ENCODE measurements at regions not wholly inside any gene's neighbourhood (a gene's known extent, or its start where the extent isn't known, plus 50 kb on each side); places are given as distances from the start of the nearest gene placed in this dataset.

GRCh38 chr10:20726381-20726780 lies 170.7 kb downstream of the NEBL start:
- WGBS, 2 donors, result 75 to 92% methylated on average over 3 of the region's 3 CpGs
- DNase-seq (no peak), ATAC-seq (no peak)
- no peak for TF ChIP-seq POLR2A (IDR thresholded peaks at IDR 0.05)
- TF ChIP-seq, protein P1, sequence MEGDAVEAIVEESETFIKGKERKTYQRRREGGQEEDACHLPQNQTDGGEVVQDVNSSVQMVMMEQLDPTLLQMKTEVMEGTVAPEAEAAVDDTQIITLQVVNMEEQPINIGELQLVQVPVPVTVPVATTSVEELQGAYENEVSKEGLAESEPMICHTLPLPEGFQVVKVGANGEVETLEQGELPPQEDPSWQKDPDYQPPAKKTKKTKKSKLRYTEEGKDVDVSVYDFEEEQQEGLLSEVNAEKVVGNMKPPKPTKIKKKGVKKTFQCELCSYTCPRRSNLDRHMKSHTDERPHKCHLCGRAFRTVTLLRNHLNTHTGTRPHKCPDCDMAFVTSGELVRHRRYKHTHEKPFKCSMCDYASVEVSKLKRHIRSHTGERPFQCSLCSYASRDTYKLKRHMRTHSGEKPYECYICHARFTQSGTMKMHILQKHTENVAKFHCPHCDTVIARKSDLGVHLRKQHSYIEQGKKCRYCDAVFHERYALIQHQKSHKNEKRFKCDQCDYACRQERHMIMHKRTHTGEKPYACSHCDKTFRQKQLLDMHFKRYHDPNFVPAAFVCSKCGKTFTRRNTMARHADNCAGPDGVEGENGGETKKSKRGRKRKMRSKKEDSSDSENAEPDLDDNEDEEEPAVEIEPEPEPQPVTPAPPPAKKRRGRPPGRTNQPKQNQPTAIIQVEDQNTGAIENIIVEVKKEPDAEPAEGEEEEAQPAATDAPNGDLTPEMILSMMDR (IDR thresholded peaks at IDR 0.05), result no peak
- Histone ChIP-seq H3K9me3 (no peaks in the 10 kb centered on the region), H3K36me3 (replicated peaks in 1 of 2; ENCODE audit: insufficient read depth in 1 of 2, low read depth in 2 of 2) (no peaks in the 10 kb centered on the region), H3K4me3 (no peak overlapping the region), H3K27me3 (no peaks in the 10 kb centered on the region), H3K4me1 (no peaks in the 10 kb centered on the region), H3K27ac (no peak overlapping the region)
- intact Hi-C loops (cut with DNase I), result no loop called here

GRCh38 chr10:20714979-20715378 lies 182.1 kb downstream of the NEBL start:
- intact Hi-C loops (cut with DNase I), result no loop called here
- no peaks in the 10 kb centered on the region for H3K9me3 ChIP-seq
- ATAC-seq (no peak), DNase-seq (no peak)
- H3K36me3 ChIP-seq (replicated peaks in 1 of 2; ENCODE audit: insufficient read depth in 1 of 2, low read depth in 2 of 2), result no peaks in the 10 kb centered on the region
- no peaks in the 10 kb centered on the region for H3K27me3 ChIP-seq
- TF ChIP-seq, protein P1 (IDR thresholded peaks at IDR 0.05), result no peak
- TF ChIP-seq POLR2A (IDR thresholded peaks at IDR 0.05), result no peak
- WGBS, 2 donors, result 48 to 95% methylated on average over 1 of the region's 1 CpG
- H3K4me1 ChIP-seq, result peaks cover 3% of the 10 kb centered on the region
- H3K27ac ChIP-seq, result no peak overlapping the region
- H3K4me3 ChIP-seq, result no peak overlapping the region

DNA sequence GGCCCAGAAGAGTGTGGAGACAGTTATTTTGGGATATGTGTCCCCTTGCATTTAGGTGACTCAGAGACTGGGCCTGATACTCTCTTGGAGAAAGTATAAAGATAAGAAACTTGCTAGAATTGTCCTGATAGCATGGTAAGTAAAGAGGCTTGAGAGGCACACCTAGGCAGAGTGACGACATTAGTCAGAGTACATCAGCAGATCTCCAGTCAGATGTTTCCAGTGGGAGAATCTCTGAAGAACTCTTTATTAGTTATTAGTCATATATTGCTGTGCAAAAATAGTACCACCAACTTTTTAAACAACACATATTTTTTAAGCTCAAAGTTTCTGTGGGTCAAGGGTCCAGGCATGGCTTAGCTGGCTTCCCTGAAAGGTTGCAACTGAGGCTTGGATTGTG lies 182.6 kb downstream of the NEBL start:
- ATAC-seq (no peak), DNase-seq (no peak)
- Histone ChIP-seq H3K36me3 (replicated peaks in 1 of 2; ENCODE audit: insufficient read depth in 1 of 2, low read depth in 2 of 2) (no peaks in the 10 kb centered on the region), H3K27me3 (no peaks in the 10 kb centered on the region), H3K9me3 (no peaks in the 10 kb centered on the region), H3K4me3 (no peak overlapping the region), H3K4me1 (peaks cover 3% of the 10 kb centered on the region), H3K27ac (no peak overlapping the region)
- intact Hi-C loops (cut with DNase I), result no loop called here
- 0 to 27% methylated on average over 1 of the region's 1 CpG for WGBS, 2 donors
- TF ChIP-seq, protein P1 (IDR thresholded peaks at IDR 0.05), result no peak
- no peak for TF ChIP-seq POLR2A (IDR thresholded peaks at IDR 0.05)

DNA sequence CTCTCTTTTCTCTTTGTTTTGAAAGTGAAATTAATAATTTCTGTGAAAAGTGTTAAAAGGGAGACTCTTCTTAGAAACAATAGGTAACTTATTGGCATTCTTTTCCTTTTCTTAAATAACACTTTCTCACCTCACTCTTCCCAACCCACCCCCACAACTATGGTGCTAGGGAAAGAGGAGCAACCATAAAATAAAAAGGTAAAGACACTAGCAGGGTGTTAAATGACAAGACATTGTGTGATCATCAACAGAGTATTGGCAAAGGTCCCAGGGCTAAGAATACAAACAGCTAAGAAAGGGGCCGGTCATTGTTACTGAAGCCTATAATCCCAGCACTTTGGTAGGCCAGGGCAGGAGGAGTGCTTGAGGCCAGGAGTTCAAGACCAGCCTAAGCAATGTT lies 183.7 kb downstream of the NEBL start:
- Histone ChIP-seq H3K4me1 (peaks cover 3% of the 10 kb centered on the region), H3K27ac (no peak overlapping the region), H3K9me3 (no peaks in the 10 kb centered on the region), H3K27me3 (no peaks in the 10 kb centered on the region), H3K4me3 (no peak overlapping the region), H3K36me3 (replicated peaks in 1 of 2; ENCODE audit: insufficient read depth in 1 of 2, low read depth in 2 of 2) (no peaks in the 10 kb centered on the region)
- intact Hi-C loops (cut with DNase I), result no loop called here
- ATAC-seq, result no peak
- TF ChIP-seq, protein P1 (IDR thresholded peaks at IDR 0.05), result no peak
- TF ChIP-seq POLR2A (IDR thresholded peaks at IDR 0.05), result no peak
- WGBS, 2 donors, result 55 to 56% methylated on average over 1 of the region's 1 CpG
- DNase-seq, result no peak

DNA sequence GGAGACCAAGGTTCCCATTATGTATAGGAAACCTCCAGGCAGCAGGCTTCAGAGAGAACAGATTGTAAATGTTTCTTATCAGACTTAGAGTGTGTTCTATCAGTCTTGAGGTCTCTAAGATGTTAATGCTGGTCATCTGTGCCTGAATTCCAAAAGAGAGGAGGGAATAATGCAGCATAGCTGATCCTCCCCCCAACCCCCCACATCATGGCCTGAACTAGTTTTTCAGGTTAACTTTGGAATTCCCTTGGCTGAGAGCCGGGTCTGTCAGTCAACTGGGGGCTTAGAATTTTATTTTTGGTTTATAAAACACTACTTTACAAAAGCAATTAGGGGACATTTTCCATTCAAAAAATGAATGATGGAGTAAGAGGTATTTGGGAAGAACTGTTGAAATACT lies 184.3 kb downstream of the NEBL start:
- WGBS, 2 donors, result 23 to 24% methylated on average over 1 of the region's 1 CpG
- Histone ChIP-seq H3K27ac (no peak overlapping the region), H3K9me3 (no peaks in the 10 kb centered on the region), H3K4me3 (no peak overlapping the region), H3K36me3 (replicated peaks in 1 of 2; ENCODE audit: insufficient read depth in 1 of 2, low read depth in 2 of 2) (no peaks in the 10 kb centered on the region), H3K4me1 (peaks cover 3% of the 10 kb centered on the region), H3K27me3 (no peaks in the 10 kb centered on the region)
- DNase-seq, result peak; percentile 7 to 41 (median 18)
- no peak for TF ChIP-seq POLR2A (IDR thresholded peaks at IDR 0.05)
- TF ChIP-seq, protein P1 (IDR thresholded peaks at IDR 0.05), result no peak
- intact Hi-C loops (cut with DNase I), result no loop called here
- ATAC-seq, result peak; percentile 55

Measured in body of pancreas (tissue), 4 donors.